HG02571 (cell line): ENCODE measurements at regions not wholly inside any gene's neighbourhood (a gene's known extent, or its start where the extent isn't known, plus 50 kb on each side); places are given as distances from the start of the nearest gene placed in this dataset.

ENCODE experiments used
- ATAC-seq: cut with Tn5 transposase; IDR thresholded peaks from one replicate; pipeline ENCODE4 v1.9.1; 2021; ENCODE audit warnings: mild to moderate bottlenecking, moderate library complexity; ENCODE audit not compliant: unreplicated experiment

GRCh38 chr20:23153696-23154341, 67.7 kb upstream of the CD93 start:
- no peak for ATAC-seq

GRCh38 chr20:23152902-23153301, 66.8 kb upstream of the CD93 start:
- ATAC-seq, result no peak

GRCh38 chr20:23152308-23152892, 66.3 kb upstream of the CD93 start:
- ATAC-seq, result no peak

- ATAC-seq, result no peak
Observed at GRCh38 chr20:23151885-23152284, 65.8 kb upstream of the CD93 start.

GRCh38 chr20:23151008-23151703, 65.0 kb upstream of the CD93 start:
- no peak for ATAC-seq

GRCh38 chr20:23150304-23151007, 64.3 kb upstream of the CD93 start:
- no peak for ATAC-seq

GRCh38 chr20:23149623-23150279, 63.6 kb upstream of the CD93 start:
- ATAC-seq, result no peak

- ATAC-seq, result no peak
Observed at GRCh38 chr20:23148731-23149570, 62.8 kb upstream of the CD93 start.

GRCh38 chr20:23147964-23148730, 62.0 kb upstream of the CD93 start:
- peak; percentile 69 for ATAC-seq

GRCh38 chr20:23147647-23147963, 61.5 kb upstream of the CD93 start:
- no peak for ATAC-seq

GRCh38 chr20:23146857-23147637, 60.9 kb upstream of the CD93 start:
- ATAC-seq, result no peak

GRCh38 chr20:23146181-23146580, 60.1 kb upstream of the CD93 start:
- no peak for ATAC-seq

- no peak for ATAC-seq
Observed at GRCh38 chr20:23145281-23145700, 59.2 kb upstream of the CD93 start.

- ATAC-seq, result no peak
Observed at GRCh38 chr20:23144856-23145255, 58.7 kb upstream of the CD93 start.

GRCh38 chr20:23143986-23144690, 58.0 kb upstream of the CD93 start:
- no peak for ATAC-seq

GRCh38 chr20:23143098-23143497, 57.0 kb upstream of the CD93 start:
- ATAC-seq, result no peak

- ATAC-seq, result peak; percentile 56
Observed at GRCh38 chr20:23142162-23143050, 56.3 kb upstream of the CD93 start.
